HL-60 (cell line): ENCODE measurements at regions not wholly inside any gene's neighbourhood (a gene's known extent, or its start where the extent isn't known, plus 50 kb on each side); places are given as distances from the start of the nearest gene placed in this dataset.

Source experiments
- CTCF ChIP-seq: IDR thresholded peaks from one replicate; pipeline ENCODE4 v1.5.1; 2011; ENCODE audit warnings: low read length, control low read depth, inconsistent platforms; ENCODE audit not compliant: insufficient read depth
- GABPA ChIP-seq: IDR thresholded peaks from 2 replicates; pipeline ENCODE4 v1.6.1; 2012; ENCODE audit warnings: low read depth
- POLR2AphosphoS5 ChIP-seq: IDR thresholded peaks from 2 replicates; pipeline ENCODE4 v1.6.1; 2012; ENCODE audit warnings: low read depth
- SPI1 ChIP-seq: IDR thresholded peaks from 2 replicates; pipeline ENCODE4 v1.6.1; 2012; ENCODE audit warnings: low read depth, mild to moderate bottlenecking, borderline replicate concordance
- TF ChIP-seq, protein P1 (sequence below): IDR thresholded peaks from 2 replicates; pipeline ENCODE4 v1.6.1; 2012; ENCODE audit warnings: low read depth; ENCODE audit not compliant: insufficient replicate concordance

DNA sequence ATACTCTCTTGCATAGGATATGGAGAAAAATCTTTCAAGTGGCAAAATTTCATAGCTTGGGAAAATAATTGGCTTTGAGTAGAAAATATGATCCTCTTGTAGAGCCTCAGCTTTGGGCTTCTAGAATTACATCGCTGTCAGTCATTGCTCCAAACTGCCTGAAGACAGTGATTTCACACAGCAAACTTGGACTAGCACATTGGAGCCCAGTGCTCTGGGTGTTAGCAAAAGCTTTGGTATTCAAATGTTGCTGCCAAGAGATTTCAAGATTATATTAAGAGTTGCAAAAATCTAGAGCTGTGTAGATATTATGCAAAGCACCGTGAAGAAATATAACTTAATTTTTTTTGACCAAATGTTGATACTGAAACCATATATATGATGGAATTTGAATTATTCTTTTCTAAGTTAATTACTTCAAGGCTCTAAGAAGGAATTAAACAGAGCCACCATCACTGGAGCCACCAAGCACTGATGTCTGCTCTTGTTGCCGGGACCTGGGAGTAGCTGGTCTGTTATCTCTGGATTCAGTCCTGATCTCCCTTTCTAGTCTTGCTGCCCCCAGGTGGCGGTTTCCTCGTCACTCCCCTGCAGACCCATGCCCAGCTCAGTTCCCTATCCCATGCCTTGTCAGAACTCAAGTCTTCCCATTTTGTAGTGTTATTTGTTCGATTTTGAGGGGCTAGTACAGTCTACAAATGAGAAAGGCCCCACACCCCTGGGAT lies 260.7 kb upstream of the SFRP2 start:
- TF ChIP-seq CTCF (no peak), POLR2AphosphoS5 (no peak), GABPA (no peak), SPI1 (no peak)
- TF ChIP-seq, protein P1, sequence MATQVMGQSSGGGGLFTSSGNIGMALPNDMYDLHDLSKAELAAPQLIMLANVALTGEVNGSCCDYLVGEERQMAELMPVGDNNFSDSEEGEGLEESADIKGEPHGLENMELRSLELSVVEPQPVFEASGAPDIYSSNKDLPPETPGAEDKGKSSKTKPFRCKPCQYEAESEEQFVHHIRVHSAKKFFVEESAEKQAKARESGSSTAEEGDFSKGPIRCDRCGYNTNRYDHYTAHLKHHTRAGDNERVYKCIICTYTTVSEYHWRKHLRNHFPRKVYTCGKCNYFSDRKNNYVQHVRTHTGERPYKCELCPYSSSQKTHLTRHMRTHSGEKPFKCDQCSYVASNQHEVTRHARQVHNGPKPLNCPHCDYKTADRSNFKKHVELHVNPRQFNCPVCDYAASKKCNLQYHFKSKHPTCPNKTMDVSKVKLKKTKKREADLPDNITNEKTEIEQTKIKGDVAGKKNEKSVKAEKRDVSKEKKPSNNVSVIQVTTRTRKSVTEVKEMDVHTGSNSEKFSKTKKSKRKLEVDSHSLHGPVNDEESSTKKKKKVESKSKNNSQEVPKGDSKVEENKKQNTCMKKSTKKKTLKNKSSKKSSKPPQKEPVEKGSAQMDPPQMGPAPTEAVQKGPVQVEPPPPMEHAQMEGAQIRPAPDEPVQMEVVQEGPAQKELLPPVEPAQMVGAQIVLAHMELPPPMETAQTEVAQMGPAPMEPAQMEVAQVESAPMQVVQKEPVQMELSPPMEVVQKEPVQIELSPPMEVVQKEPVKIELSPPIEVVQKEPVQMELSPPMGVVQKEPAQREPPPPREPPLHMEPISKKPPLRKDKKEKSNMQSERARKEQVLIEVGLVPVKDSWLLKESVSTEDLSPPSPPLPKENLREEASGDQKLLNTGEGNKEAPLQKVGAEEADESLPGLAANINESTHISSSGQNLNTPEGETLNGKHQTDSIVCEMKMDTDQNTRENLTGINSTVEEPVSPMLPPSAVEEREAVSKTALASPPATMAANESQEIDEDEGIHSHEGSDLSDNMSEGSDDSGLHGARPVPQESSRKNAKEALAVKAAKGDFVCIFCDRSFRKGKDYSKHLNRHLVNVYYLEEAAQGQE = no peak
